ENCODE measurements at regions not wholly inside any gene's neighbourhood (a gene's known extent, or its start where the extent isn't known, plus 50 kb on each side); places are given as distances from the start of the nearest gene placed in this dataset.

DNA sequence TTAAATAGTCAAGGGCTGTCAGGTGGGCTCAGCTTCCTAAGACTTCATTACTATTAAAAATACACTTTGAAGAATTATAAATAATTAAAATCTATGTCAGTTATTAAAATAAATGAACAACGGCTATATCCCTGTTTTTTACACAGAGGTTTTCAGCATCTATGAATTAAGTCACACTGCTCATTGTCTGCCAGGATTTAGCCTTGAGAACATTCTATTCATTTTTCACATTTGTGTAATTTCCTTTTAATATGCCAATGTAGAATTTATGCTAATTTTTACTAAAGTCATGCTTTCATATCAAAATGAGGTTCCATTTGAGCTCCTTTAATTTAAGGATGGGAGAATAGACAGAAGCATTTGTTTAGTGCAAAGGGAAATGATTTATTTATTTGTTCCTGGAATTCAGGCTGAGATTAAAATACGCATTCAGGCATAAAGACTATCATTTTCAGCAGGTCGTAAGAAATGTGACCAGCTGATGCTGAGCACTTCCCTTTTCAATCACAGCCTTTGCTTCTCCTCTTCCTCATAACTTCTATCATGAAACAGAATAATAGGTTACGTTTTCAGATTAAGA is 345.1 kb downstream of the MFSD1 start:
- Mint-ChIP-seq H3K36me3 (peaks cover 0 to 3% (median 0%) of the 10 kb centered on the region in 5 donors), H3K4me3 (no peak overlapping the region), H3K27ac (no peak overlapping the region), H3K27me3 (peaks cover 0 to 6% (median 5%) of the 10 kb centered on the region in 5 donors), H3K9me3 (peaks cover 0 to 6% (median 0%) of the 10 kb centered on the region in 11 donors), H3K4me1 (no peaks in the 10 kb centered on the region)
- no peaks in the 10 kb centered on the region for H3K27me3 ChIP-seq (ENCODE audit: control insufficient read depth in 2 of 2, insufficient read depth in 2 of 2, low read length in 2 of 2)
- no peak overlapping the region for H3K4me3 ChIP-seq (ENCODE audit: low read length)
- no peaks in the 10 kb centered on the region for H3K36me3 ChIP-seq (ENCODE audit: control insufficient read depth in 2 of 3, insufficient read depth in 3 of 3, low read length in 3 of 3)
- no peak for ATAC-seq
- CTCF ChIA-PET = no interaction called here
- DNase-seq = no peak
- POLR2A ChIA-PET = no interaction called here
- H3K27ac ChIP-seq (ENCODE audit: low read depth, low read length) = no peak overlapping the region
- no peaks in the 10 kb centered on the region for H3K9me3 ChIP-seq (ENCODE audit: control insufficient read depth in 2 of 3, low read length in 3 of 3)
- intact Hi-C loops (cut with micrococcal nuclease) = no loop called here
- no peaks in the 10 kb centered on the region for H3K4me1 ChIP-seq (ENCODE audit: control insufficient read depth in 2 of 2, insufficient read depth in 2 of 2, low read length in 2 of 2)

DNA sequence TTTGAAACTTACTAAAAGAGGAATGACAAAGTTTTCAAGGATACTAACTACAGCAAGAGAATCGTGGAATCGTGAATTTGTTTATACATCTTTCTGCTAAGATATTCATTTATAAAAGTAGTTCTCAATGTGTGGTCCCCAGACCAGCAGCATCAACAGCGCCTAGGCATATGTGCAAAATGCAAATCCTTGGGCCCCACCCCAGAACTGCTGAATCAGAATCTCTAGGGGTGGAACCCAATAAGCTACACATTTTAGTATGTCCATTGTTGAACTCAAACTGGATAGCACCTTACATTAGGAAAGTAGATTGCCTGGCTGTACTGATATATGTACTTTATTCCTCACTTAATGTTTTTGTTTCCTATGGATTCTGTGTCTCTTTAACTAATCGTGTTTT is 346.0 kb downstream of the MFSD1 start:
- Mint-ChIP-seq H3K9me3 (peaks cover 0 to 6% (median 0%) of the 10 kb centered on the region in 11 donors), H3K27me3 (peaks cover 0 to 6% (median 5%) of the 10 kb centered on the region in 5 donors), H3K4me1 (no peaks in the 10 kb centered on the region), H3K4me3 (no peak overlapping the region), H3K36me3 (peaks cover 0 to 3% (median 0%) of the 10 kb centered on the region in 5 donors), H3K27ac (no peak overlapping the region)
- H3K36me3 ChIP-seq (ENCODE audit: control insufficient read depth in 2 of 3, insufficient read depth in 3 of 3, low read length in 3 of 3) = no peaks in the 10 kb centered on the region
- ChIA-PET POLR2A (interaction anchor here (0.5 kb wide), 1 partner anchor 157 kb away, joined by 5 read pairs; no protein-coding TSS in a partner anchor), CTCF (no interaction called here)
- H3K27ac ChIP-seq (ENCODE audit: low read depth, low read length) = no peak overlapping the region
- H3K9me3 ChIP-seq (ENCODE audit: control insufficient read depth in 2 of 3, low read length in 3 of 3) = no peaks in the 10 kb centered on the region
- intact Hi-C loops (cut with micrococcal nuclease) = no loop called here
- no peak for ATAC-seq
- no peak for DNase-seq
- no peaks in the 10 kb centered on the region for H3K4me1 ChIP-seq (ENCODE audit: control insufficient read depth in 2 of 2, insufficient read depth in 2 of 2, low read length in 2 of 2)
- no peak overlapping the region for H3K4me3 ChIP-seq (ENCODE audit: low read length)
- no peaks in the 10 kb centered on the region for H3K27me3 ChIP-seq (ENCODE audit: control insufficient read depth in 2 of 2, insufficient read depth in 2 of 2, low read length in 2 of 2)

DNA sequence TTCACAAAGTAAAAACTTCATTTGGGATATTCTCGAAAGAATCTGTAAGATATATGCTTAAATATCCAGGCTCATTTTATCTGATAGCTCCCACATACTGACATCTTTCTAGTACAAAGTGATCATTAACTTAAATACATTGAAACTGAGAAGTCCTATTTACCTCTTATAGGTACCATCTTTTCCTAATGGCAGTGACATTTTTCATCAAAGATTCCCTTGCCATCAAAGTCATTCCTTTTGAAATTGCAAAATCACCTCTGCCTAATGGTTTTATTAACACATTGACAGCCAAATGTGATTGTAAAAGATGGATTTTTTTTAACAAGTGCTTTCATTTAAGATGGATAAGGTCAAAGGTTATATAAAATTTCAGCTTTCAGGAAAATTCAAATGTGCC is 346.6 kb downstream of the MFSD1 start:
- Mint-ChIP-seq H3K36me3 (peaks cover 0 to under 1% (median 0%) of the 10 kb centered on the region in 5 donors), H3K9me3 (peaks cover 0 to 3% (median 0%) of the 10 kb centered on the region in 11 donors), H3K27ac (no peak overlapping the region), H3K4me1 (no peaks in the 10 kb centered on the region), H3K4me3 (no peak overlapping the region), H3K27me3 (peaks cover 0 to 1% (median under 1%) of the 10 kb centered on the region in 5 donors)
- no peaks in the 10 kb centered on the region for H3K36me3 ChIP-seq (ENCODE audit: control insufficient read depth in 2 of 3, insufficient read depth in 3 of 3, low read length in 3 of 3)
- CTCF ChIA-PET = no interaction called here
- no peak for ATAC-seq
- H3K9me3 ChIP-seq (ENCODE audit: control insufficient read depth in 2 of 3, low read length in 3 of 3) = no peaks in the 10 kb centered on the region
- H3K4me1 ChIP-seq (ENCODE audit: control insufficient read depth in 2 of 2, insufficient read depth in 2 of 2, low read length in 2 of 2) = no peaks in the 10 kb centered on the region
- H3K27ac ChIP-seq (ENCODE audit: low read depth, low read length) = no peak overlapping the region
- DNase-seq = no peak
- H3K4me3 ChIP-seq (ENCODE audit: low read length) = no peak overlapping the region
- POLR2A ChIA-PET = interaction anchor here (0.5 kb wide), 1 partner anchor 158 kb away, joined by 5 read pairs; no protein-coding TSS in a partner anchor
- no peaks in the 10 kb centered on the region for H3K27me3 ChIP-seq (ENCODE audit: control insufficient read depth in 2 of 2, insufficient read depth in 2 of 2, low read length in 2 of 2)
- intact Hi-C loops (cut with micrococcal nuclease) = no loop called here

DNA sequence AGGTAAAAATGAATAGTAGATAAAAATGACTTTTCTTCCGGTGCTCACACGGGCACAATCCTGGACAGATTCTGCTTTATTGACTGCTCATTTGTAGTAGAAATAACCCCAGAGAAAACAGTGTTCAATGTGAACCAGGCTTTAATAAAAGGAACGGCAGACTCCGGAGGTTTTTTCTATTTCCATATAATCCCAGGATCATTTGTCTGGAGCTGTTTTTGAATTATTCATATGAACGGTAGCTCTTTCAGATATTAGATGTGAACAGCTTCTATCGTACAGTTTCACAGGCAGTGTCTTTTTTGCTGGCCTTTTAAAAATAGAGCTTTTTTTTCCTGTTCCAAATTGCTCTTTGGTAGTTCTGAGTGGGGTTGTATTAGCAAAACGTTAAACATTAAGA is 347.3 kb downstream of the MFSD1 start:
- Mint-ChIP-seq H3K9me3 (peaks cover 0 to 3% (median 0%) of the 10 kb centered on the region in 11 donors), H3K4me1 (no peaks in the 10 kb centered on the region), H3K4me3 (no peak overlapping the region), H3K36me3 (no peaks in the 10 kb centered on the region), H3K27ac (no peak overlapping the region), H3K27me3 (no peaks in the 10 kb centered on the region)
- DNase-seq = no peak
- intact Hi-C loops (cut with micrococcal nuclease) = no loop called here
- Histone ChIP-seq H3K27ac (ENCODE audit: low read depth, low read length) (no peak overlapping the region), H3K27me3 (ENCODE audit: control insufficient read depth in 2 of 2, insufficient read depth in 2 of 2, low read length in 2 of 2) (no peaks in the 10 kb centered on the region), H3K4me1 (ENCODE audit: control insufficient read depth in 2 of 2, insufficient read depth in 2 of 2, low read length in 2 of 2) (no peaks in the 10 kb centered on the region), H3K4me3 (ENCODE audit: low read length) (no peak overlapping the region), H3K9me3 (ENCODE audit: control insufficient read depth in 2 of 3, low read length in 3 of 3) (no peaks in the 10 kb centered on the region), H3K36me3 (ENCODE audit: control insufficient read depth in 2 of 3, insufficient read depth in 3 of 3, low read length in 3 of 3) (no peaks in the 10 kb centered on the region)
- CTCF ChIA-PET = no interaction called here
- no peak for ATAC-seq
- POLR2A ChIA-PET = no interaction called here

DNA sequence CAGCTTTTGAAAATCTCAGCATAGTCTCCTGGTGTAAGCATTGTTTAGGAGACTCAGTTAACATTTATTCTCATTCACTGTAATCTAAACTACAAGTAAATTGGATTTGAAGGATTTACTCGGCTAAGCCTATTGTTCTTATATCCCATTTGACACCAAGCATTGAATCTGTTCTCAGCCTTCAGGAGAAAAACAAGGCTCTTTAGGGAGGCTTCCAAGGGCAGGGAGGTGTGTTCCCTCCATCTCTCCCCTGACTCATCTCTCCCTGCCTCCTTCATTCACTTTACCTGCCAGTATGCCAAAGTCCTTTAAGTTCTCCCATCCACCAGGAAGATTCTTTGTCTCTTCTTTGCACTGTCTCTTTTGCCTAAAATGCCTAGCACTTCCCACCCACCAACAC is 347.8 kb downstream of the MFSD1 start:
- Histone ChIP-seq H3K9me3 (ENCODE audit: control insufficient read depth in 2 of 3, low read length in 3 of 3) (no peaks in the 10 kb centered on the region), H3K27ac (ENCODE audit: low read depth, low read length) (no peak overlapping the region), H3K36me3 (ENCODE audit: control insufficient read depth in 2 of 3, insufficient read depth in 3 of 3, low read length in 3 of 3) (no peaks in the 10 kb centered on the region), H3K27me3 (ENCODE audit: control insufficient read depth in 2 of 2, insufficient read depth in 2 of 2, low read length in 2 of 2) (no peaks in the 10 kb centered on the region), H3K4me1 (ENCODE audit: control insufficient read depth in 2 of 2, insufficient read depth in 2 of 2, low read length in 2 of 2) (no peaks in the 10 kb centered on the region), H3K4me3 (ENCODE audit: low read length) (no peak overlapping the region)
- H3K9me3 Mint-ChIP-seq = peaks cover 0 to 3% (median 0%) of the 10 kb centered on the region in 11 donors
- no peak overlapping the region for H3K27ac Mint-ChIP-seq
- POLR2A ChIA-PET = no interaction called here
- ATAC-seq (no peak), DNase-seq (no peak)
- no peak overlapping the region for H3K4me3 Mint-ChIP-seq
- CTCF ChIA-PET = no interaction called here
- no peaks in the 10 kb centered on the region for H3K4me1 Mint-ChIP-seq
- intact Hi-C loops (cut with micrococcal nuclease) = no loop called here
- H3K36me3 Mint-ChIP-seq = no peaks in the 10 kb centered on the region
- no peaks in the 10 kb centered on the region for H3K27me3 Mint-ChIP-seq

DNA sequence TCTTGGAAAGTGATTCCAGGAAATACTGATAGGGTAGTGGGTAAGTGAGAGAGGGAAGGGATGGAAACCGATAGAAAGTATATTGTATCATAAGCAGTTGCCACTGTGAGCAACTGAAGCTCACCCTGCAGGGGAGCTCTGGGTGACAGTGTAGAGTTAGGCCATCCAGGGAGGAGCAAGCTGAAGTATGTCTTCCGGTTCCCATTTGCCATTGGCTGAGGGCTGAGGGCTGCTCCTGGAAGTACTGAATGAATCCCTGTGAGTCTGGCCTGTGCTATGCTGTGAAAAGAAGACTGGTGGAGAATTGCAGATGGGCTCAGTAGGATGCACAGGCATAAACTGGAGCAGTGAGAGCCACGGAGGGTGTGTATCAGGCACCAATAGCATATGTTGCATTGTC is 348.3 kb downstream of the MFSD1 start:
- Mint-ChIP-seq H3K36me3 (no peaks in the 10 kb centered on the region), H3K4me1 (no peaks in the 10 kb centered on the region), H3K9me3 (peaks cover 0 to 3% (median 0%) of the 10 kb centered on the region in 11 donors), H3K4me3 (no peak overlapping the region), H3K27ac (no peak overlapping the region), H3K27me3 (no peaks in the 10 kb centered on the region)
- intact Hi-C loops (cut with micrococcal nuclease) = no loop called here
- no peak for ATAC-seq
- CTCF ChIA-PET = no interaction called here
- no peaks in the 10 kb centered on the region for H3K4me1 ChIP-seq (ENCODE audit: control insufficient read depth in 2 of 2, insufficient read depth in 2 of 2, low read length in 2 of 2)
- no peak overlapping the region for H3K27ac ChIP-seq (ENCODE audit: low read depth, low read length)
- POLR2A ChIA-PET = no interaction called here
- H3K9me3 ChIP-seq (ENCODE audit: control insufficient read depth in 2 of 3, low read length in 3 of 3) = no peaks in the 10 kb centered on the region
- DNase-seq = no peak
- H3K4me3 ChIP-seq (ENCODE audit: low read length) = no peak overlapping the region
- H3K27me3 ChIP-seq (ENCODE audit: control insufficient read depth in 2 of 2, insufficient read depth in 2 of 2, low read length in 2 of 2) = no peaks in the 10 kb centered on the region
- no peaks in the 10 kb centered on the region for H3K36me3 ChIP-seq (ENCODE audit: control insufficient read depth in 2 of 3, insufficient read depth in 3 of 3, low read length in 3 of 3)

DNA sequence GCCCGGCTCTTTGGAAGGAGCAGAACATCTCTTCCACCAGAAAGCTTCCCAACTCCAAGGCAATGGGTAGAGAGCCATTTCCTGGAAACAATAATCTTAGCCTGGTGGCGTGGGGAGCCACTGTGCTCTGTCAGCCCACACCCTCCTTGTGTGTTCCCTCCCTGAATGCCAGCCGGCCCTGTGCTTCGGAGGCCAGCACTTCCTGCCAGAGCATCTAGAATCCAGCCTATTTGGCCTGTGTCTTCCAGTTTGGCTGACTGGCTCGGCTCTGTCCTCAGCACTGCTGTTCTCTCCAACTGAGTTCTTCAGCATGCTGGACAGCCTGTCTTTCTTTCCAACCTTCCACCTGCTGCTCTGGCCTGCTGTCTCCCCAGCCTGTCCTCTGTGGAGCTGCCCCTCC is 349.3 kb downstream of the MFSD1 start:
- Mint-ChIP-seq H3K27ac (no peak overlapping the region), H3K27me3 (no peaks in the 10 kb centered on the region), H3K4me3 (no peak overlapping the region), H3K4me1 (no peaks in the 10 kb centered on the region), H3K36me3 (no peaks in the 10 kb centered on the region), H3K9me3 (peaks cover 0 to 5% (median 0%) of the 10 kb centered on the region in 11 donors)
- CTCF ChIA-PET = no interaction called here
- H3K36me3 ChIP-seq (ENCODE audit: control insufficient read depth in 2 of 3, insufficient read depth in 3 of 3, low read length in 3 of 3) = no peaks in the 10 kb centered on the region
- no peaks in the 10 kb centered on the region for H3K9me3 ChIP-seq (ENCODE audit: control insufficient read depth in 2 of 3, low read length in 3 of 3)
- intact Hi-C loops (cut with micrococcal nuclease) = no loop called here
- no peak overlapping the region for H3K27ac ChIP-seq (ENCODE audit: low read depth, low read length)
- H3K27me3 ChIP-seq (ENCODE audit: control insufficient read depth in 2 of 2, insufficient read depth in 2 of 2, low read length in 2 of 2) = no peaks in the 10 kb centered on the region
- POLR2A ChIA-PET = no interaction called here
- no peak for DNase-seq
- no peak for ATAC-seq
- no peaks in the 10 kb centered on the region for H3K4me1 ChIP-seq (ENCODE audit: control insufficient read depth in 2 of 2, insufficient read depth in 2 of 2, low read length in 2 of 2)
- H3K4me3 ChIP-seq (ENCODE audit: low read length) = no peak overlapping the region
